CD14-positive monocyte (primary cell): ENCODE measurements at regions not wholly inside any gene's neighbourhood (a gene's known extent, or its start where the extent isn't known, plus 50 kb on each side); places are given as distances from the start of the nearest gene placed in this dataset.

Experiments used
- DNase-seq, 3 donors: peaks; one replicate each; pipeline ENCODE4 v3.0.0-alpha.2; 2011 to 2022
- H2AFZ ChIP-seq: 2 replicates; pipeline ENCODE4 v1.6.0; 2012; ENCODE audit warnings: mild to moderate bottlenecking, low read depth, low read length, inconsistent platforms; ENCODE audit not compliant: insufficient read depth, poor library complexity, severe bottlenecking
- H3K27ac ChIP-seq, 2 donors: 1 replicate in 1 of 2; 2 replicates in 1 of 2; pipeline ENCODE4 v1.5.1; 2012 to 2013; ENCODE audit warnings: low read length in 2 of 2, control low read depth in 1 of 2, inconsistent platforms in 1 of 2, low read depth in 1 of 2, mild to moderate bottlenecking in 1 of 2
- H3K27me3 ChIP-seq, 2 donors: one replicate each; pipeline versions ENCODE4 v1.6.0 to v1.6.1; 2011 to 2013; ENCODE audit warnings: low read length in 2 of 2; ENCODE audit not compliant: control insufficient read depth in 2 of 2, insufficient read depth in 2 of 2
- H3K36me3 ChIP-seq, 2 donors: replicated peaks in 1 of 2; 1 replicate in 1 of 2; 2 replicates in 1 of 2; pipeline versions ENCODE4 v1.5.1 to v1.6.1; 2012 to 2013; ENCODE audit warnings: low read length in 2 of 2, control low read depth in 1 of 2, inconsistent platforms in 1 of 2, mild to moderate bottlenecking in 1 of 2; ENCODE audit not compliant: insufficient read depth in 2 of 2, control insufficient read depth in 1 of 2
- H3K4me1 ChIP-seq, 2 donors: 1 replicate in 1 of 2; 2 replicates in 1 of 2; pipeline versions ENCODE4 v1.5.1 to v1.6.1; 2012 to 2013; ENCODE audit warnings: low read length in 2 of 2, control low read depth in 1 of 2, inconsistent platforms in 1 of 2, mild to moderate bottlenecking in 1 of 2, moderate library complexity in 1 of 2; ENCODE audit not compliant: insufficient read depth in 2 of 2, control insufficient read depth in 1 of 2
- H3K4me2 ChIP-seq: replicated peaks from 2 replicates; pipeline ENCODE3; 2012; ENCODE audit warnings: low read length, moderate library complexity, mild to moderate bottlenecking; ENCODE audit not compliant: poor library complexity, severe bottlenecking; ENCODE audit errors: extremely low read depth
- H3K4me3 ChIP-seq, 3 experiments: fragments of 200-600 bp in 1 of 3; sonication (generic) in 1 of 3; replicated peaks in 1 of 3; 1 replicate in 2 of 3; 2 replicates in 1 of 3; pipeline ENCODE4 v1.5.1; 2011 to 2013; ENCODE audit warnings: low read length in 3 of 3, mild to moderate bottlenecking in 3 of 3, control low read depth in 2 of 3, low read depth in 2 of 3, inconsistent platforms in 1 of 3, moderate library complexity in 1 of 3
- H3K79me2 ChIP-seq: 2 replicates; pipeline ENCODE4 v1.6.0; 2012; ENCODE audit warnings: mild to moderate bottlenecking, control low read depth, inconsistent platforms, low read length, moderate library complexity; ENCODE audit not compliant: insufficient read depth
- H3K9ac ChIP-seq: 2 replicates; pipeline ENCODE4 v1.6.0; 2017; ENCODE audit warnings: low read length, mild to moderate bottlenecking; ENCODE audit not compliant: insufficient read depth, poor library complexity, severe bottlenecking
- H3K9me3 ChIP-seq, 2 donors: replicated peaks in 1 of 2; 1 replicate in 1 of 2; 2 replicates in 1 of 2; pipeline versions ENCODE4 v1.5.1 to v1.6.1; 2012 to 2013; ENCODE audit warnings: low read length in 2 of 2, control low read depth in 1 of 2; ENCODE audit not compliant: control insufficient read depth in 1 of 2, insufficient read depth in 1 of 2
- H4K20me1 ChIP-seq: 2 replicates; pipeline ENCODE4 v1.6.0; 2012; ENCODE audit warnings: mild to moderate bottlenecking, low read length, control low read depth, moderate library complexity; ENCODE audit not compliant: insufficient read depth
- H3K27ac Mint-ChIP-seq, 7 donors: one replicate each; pipeline ENCODE4 v1.8.0; 2020; ENCODE audit warnings: mild to moderate bottlenecking in 7 of 7, mixed read lengths in 7 of 7, moderate library complexity in 6 of 7, inconsistent platforms in 2 of 7
- H3K27me3 Mint-ChIP-seq, 3 donors: one replicate each; pipeline ENCODE4 v1.8.0; 2021 to 2022; ENCODE audit warnings: low read depth in 3 of 3, mild to moderate bottlenecking in 3 of 3, mixed read lengths in 3 of 3, moderate library complexity in 3 of 3, inconsistent platforms in 1 of 3
- H3K36me3 Mint-ChIP-seq, 2 donors: one replicate each; pipeline ENCODE4 v1.8.0; 2020; ENCODE audit warnings: mixed read lengths in 2 of 2, inconsistent platforms in 1 of 2, mild to moderate bottlenecking in 1 of 2
- H3K4me1 Mint-ChIP-seq: one replicate; pipeline ENCODE4 v1.8.0; 2020; ENCODE audit warnings: mild to moderate bottlenecking, mixed read lengths
- H3K4me3 Mint-ChIP-seq, 2 donors: one replicate each; pipeline ENCODE4 v1.8.0; 2020; ENCODE audit warnings: mild to moderate bottlenecking in 2 of 2, mixed read lengths in 2 of 2, moderate library complexity in 1 of 2
- H3K9me3 Mint-ChIP-seq, 7 donors: one replicate each; pipeline ENCODE4 v1.8.0; 2020 to 2022; ENCODE audit warnings: mixed read lengths in 7 of 7, mild to moderate bottlenecking in 6 of 7, moderate library complexity in 6 of 7, inconsistent platforms in 2 of 7
- WGBS: methylation state at CpG from one replicate; pipeline ENCODE4 v1.1.5; 2013; ENCODE audit warnings: missing lambda C conversion rate; ENCODE audit not compliant: insufficient coverage; 5-methylcytosine and 5-hydroxymethylcytosine counted together
- intact Hi-C, 2 donors: fragments of 100-400 bp; cut with micrococcal nuclease; formaldehyde crosslinking; loops; one replicate each; pipeline versions ENCODE4 v1.15.0 to v1.15.1; 2023
- TF ChIP-seq, protein P1 (sequence below): fragments of 200-600 bp; IDR thresholded peaks from one replicate; pipeline ENCODE4 v1.8.0; 2022; ENCODE audit warnings: antibody characterized with exemption, mild to moderate bottlenecking

DNA sequence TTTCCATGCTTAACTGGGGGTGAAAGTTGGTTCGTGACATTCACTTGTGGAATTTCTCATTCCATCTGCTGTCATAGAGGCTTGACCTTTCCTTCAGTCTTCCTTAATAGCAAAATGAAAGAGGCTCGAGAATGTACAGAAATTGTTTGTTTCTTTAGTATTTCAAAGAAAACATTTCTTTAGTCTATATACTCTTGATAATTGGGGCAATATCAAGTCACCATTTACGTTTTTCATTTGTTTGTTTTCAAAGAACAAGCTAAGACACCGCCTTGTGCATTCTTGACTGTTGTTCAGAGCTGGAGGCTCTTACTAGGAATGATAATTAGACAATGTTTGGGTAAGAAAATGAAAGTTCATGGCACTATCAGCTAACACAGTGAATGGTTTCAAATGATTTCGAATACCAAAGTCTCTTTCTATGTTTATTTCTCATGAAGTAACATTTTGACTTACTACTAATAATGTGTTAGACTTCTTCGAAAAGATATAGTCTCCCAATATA is 835.4 kb downstream of the SEMA5A start:
- no peak overlapping the region for H3K9ac ChIP-seq
- TF ChIP-seq, protein P1, sequence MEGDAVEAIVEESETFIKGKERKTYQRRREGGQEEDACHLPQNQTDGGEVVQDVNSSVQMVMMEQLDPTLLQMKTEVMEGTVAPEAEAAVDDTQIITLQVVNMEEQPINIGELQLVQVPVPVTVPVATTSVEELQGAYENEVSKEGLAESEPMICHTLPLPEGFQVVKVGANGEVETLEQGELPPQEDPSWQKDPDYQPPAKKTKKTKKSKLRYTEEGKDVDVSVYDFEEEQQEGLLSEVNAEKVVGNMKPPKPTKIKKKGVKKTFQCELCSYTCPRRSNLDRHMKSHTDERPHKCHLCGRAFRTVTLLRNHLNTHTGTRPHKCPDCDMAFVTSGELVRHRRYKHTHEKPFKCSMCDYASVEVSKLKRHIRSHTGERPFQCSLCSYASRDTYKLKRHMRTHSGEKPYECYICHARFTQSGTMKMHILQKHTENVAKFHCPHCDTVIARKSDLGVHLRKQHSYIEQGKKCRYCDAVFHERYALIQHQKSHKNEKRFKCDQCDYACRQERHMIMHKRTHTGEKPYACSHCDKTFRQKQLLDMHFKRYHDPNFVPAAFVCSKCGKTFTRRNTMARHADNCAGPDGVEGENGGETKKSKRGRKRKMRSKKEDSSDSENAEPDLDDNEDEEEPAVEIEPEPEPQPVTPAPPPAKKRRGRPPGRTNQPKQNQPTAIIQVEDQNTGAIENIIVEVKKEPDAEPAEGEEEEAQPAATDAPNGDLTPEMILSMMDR = no peak
- no peak overlapping the region for H3K4me3 Mint-ChIP-seq
- no peak overlapping the region for H3K4me2 ChIP-seq
- no peak for DNase-seq
- H3K36me3 Mint-ChIP-seq = no peaks in the 10 kb centered on the region
- peaks cover 0 to 4% of the 10 kb centered on the region in 2 donors for H3K9me3 ChIP-seq
- peaks cover 0 to 2% (median 0%) of the 10 kb centered on the region in 3 donors for H3K27me3 Mint-ChIP-seq
- H3K27me3 ChIP-seq = no peaks in the 10 kb centered on the region
- H3K9me3 Mint-ChIP-seq = peaks cover 0 to 5% (median 2%) of the 10 kb centered on the region in 7 donors
- intact Hi-C loops = no loop called here
- H3K4me1 Mint-ChIP-seq = no peaks in the 10 kb centered on the region
- no CpG with 5 or more reads among the region's 6 CpGs for WGBS
- H3K27ac ChIP-seq = no peak overlapping the region
- no peaks in the 10 kb centered on the region for H3K79me2 ChIP-seq
- no peak overlapping the region for H3K27ac Mint-ChIP-seq
- H2AFZ ChIP-seq = no peak overlapping the region
- H3K4me1 ChIP-seq = no peaks in the 10 kb centered on the region
- no peaks in the 10 kb centered on the region for H3K36me3 ChIP-seq
- no peaks in the 10 kb centered on the region for H4K20me1 ChIP-seq
- H3K4me3 ChIP-seq = no peak overlapping the region

DNA sequence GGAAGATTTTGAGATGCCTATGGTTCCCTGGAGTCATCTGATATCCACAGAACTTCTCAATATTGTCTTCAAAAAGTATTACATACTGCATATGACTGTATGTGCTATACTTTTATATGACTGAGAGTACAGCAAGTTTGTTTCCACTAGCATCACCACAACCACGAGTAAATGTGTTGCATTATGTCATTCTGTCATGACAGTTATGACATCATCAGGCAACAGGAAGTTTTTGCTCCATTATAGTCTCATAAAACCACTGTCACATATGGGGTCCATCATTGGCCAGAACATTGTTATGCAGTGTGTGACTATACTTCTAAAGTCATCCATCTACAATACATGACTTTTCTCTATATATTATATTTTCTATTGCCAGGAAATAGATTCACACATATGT is 831.7 kb downstream of the SEMA5A start:
- Histone ChIP-seq H3K27me3 (no peaks in the 10 kb centered on the region), H3K4me1 (no peaks in the 10 kb centered on the region), H3K4me2 (no peak overlapping the region), H3K36me3 (no peaks in the 10 kb centered on the region), H2AFZ (no peak overlapping the region), H3K4me3 (no peak overlapping the region), H4K20me1 (no peaks in the 10 kb centered on the region), H3K9ac (no peak overlapping the region), H3K27ac (no peak overlapping the region), H3K79me2 (no peaks in the 10 kb centered on the region), H3K9me3 (peaks cover 0 to 4% of the 10 kb centered on the region in 2 donors)
- no peaks in the 10 kb centered on the region for H3K36me3 Mint-ChIP-seq
- no CpG with 5 or more reads among the region's 1 CpG for WGBS
- H3K4me1 Mint-ChIP-seq = no peaks in the 10 kb centered on the region
- intact Hi-C loops = no loop called here
- H3K27ac Mint-ChIP-seq = no peak overlapping the region
- H3K4me3 Mint-ChIP-seq = no peak overlapping the region
- H3K27me3 Mint-ChIP-seq = peaks cover 0 to 2% (median 0%) of the 10 kb centered on the region in 3 donors
- DNase-seq = no peak
- TF ChIP-seq, protein P1 = no peak
- H3K9me3 Mint-ChIP-seq = peaks cover 0 to 2% (median 0%) of the 10 kb centered on the region in 7 donors
